VCaP (cell line): ENCODE measurements at regions not wholly inside any gene's neighbourhood (a gene's known extent, or its start where the extent isn't known, plus 50 kb on each side); places are given as distances from the start of the nearest gene placed in this dataset.
"Not testable (repeated sequence)": the region's sequence is repeated elsewhere in the genome, so short reads cannot be mapped to it uniquely, and the experiment has no call there.

ENCODE experiments used
- H3K27ac ChIP-seq: fragments of 450-650 bp; 2 replicates; pipeline ENCODE4 v1.5.1; 2017

GRCh38 chr2:87075054-87075790, 53.6 kb upstream of the PLGLB1 start:
- H3K27ac ChIP-seq: peak overlapping the region; percentile 45

GRCh38 chr2:87075791-87076252, 54.2 kb upstream of the PLGLB1 start:
- peak overlapping the region; percentile 45 for H3K27ac ChIP-seq

- H3K27ac ChIP-seq: peak overlapping the region; percentile 45
These were observed 54.8 kb upstream of the PLGLB1 start for GRCh38 chr2:87076253-87077123.

GRCh38 chr2:87077124-87077446, 55.4 kb upstream of the PLGLB1 start:
- H3K27ac ChIP-seq: peak overlapping the region; percentile 45; the same call in 1 of the 2 replicates

- not testable (repeated sequence) for H3K27ac ChIP-seq
These were observed 60.1 kb upstream of the PLGLB1 start for GRCh38 chr2:87081727-87082126.

- H3K27ac ChIP-seq: not testable (repeated sequence)
These were observed 66.4 kb upstream of the PLGLB1 start for GRCh38 chr2:87088079-87088478.

GRCh38 chr2:87089401-87089800, 67.8 kb upstream of the PLGLB1 start:
- H3K27ac ChIP-seq: not testable (repeated sequence)

- H3K27ac ChIP-seq: not testable (repeated sequence)
These were observed 71.6 kb upstream of the PLGLB1 start for GRCh38 chr2:87093252-87093651.

- H3K27ac ChIP-seq: not testable (repeated sequence)
These were observed 72.4 kb upstream of the PLGLB1 start for GRCh38 chr2:87093937-87094529.

- H3K27ac ChIP-seq: not testable (repeated sequence)
These were observed 74.2 kb upstream of the PLGLB1 start for GRCh38 chr2:87095804-87096203.

GRCh38 chr2:87128761-87129553, 107.3 kb upstream of the PLGLB1 start:
- not testable (repeated sequence) for H3K27ac ChIP-seq

- not testable (repeated sequence) for H3K27ac ChIP-seq
These were observed 110.9 kb upstream of the PLGLB1 start for GRCh38 chr2:87132577-87132976.

GRCh38 chr2:87151835-87152493, 130.3 kb upstream of the PLGLB1 start:
- not testable (repeated sequence) for H3K27ac ChIP-seq

GRCh38 chr2:87174454-87174853, 152.8 kb upstream of the PLGLB1 start:
- not testable (repeated sequence) for H3K27ac ChIP-seq

- not testable (repeated sequence) for H3K27ac ChIP-seq
These were observed 161.7 kb upstream of the PLGLB1 start for GRCh38 chr2:87183373-87183772.

- H3K27ac ChIP-seq: not testable (repeated sequence)
These were observed 162.6 kb upstream of the PLGLB1 start for GRCh38 chr2:87184260-87184659.

GRCh38 chr2:87189214-87189613, 167.6 kb upstream of the PLGLB1 start:
- H3K27ac ChIP-seq: not testable (repeated sequence)

- not testable (repeated sequence) for H3K27ac ChIP-seq
These were observed 171.7 kb upstream of the PLGLB1 start for GRCh38 chr2:87193336-87193735.

- not testable (repeated sequence) for H3K27ac ChIP-seq
These were observed 172.8 kb upstream of the PLGLB1 start for GRCh38 chr2:87194254-87194999.

- not testable (repeated sequence) for H3K27ac ChIP-seq
These were observed 175.2 kb upstream of the PLGLB1 start for GRCh38 chr2:87196720-87197388.
